ENCODE measurements at regions not wholly inside any gene's neighbourhood (a gene's known extent, or its start where the extent isn't known, plus 50 kb on each side); places are given as distances from the start of the nearest gene placed in this dataset.

GRCh38 chr5:36355516-36355915, 53.8 kb upstream of the RANBP3L start:
- no peaks in the 10 kb centered on the region for H3K36me3 ChIP-seq (ENCODE audit: control insufficient read depth, insufficient read depth, low read length)
- H3K4me3 ChIP-seq (ENCODE audit: extremely low read depth, insufficient read depth, low read length, poor library complexity, severe bottlenecking): no peak overlapping the region
- H3K4me1 ChIP-seq (ENCODE audit: control insufficient read depth, insufficient read depth, low read length, poor library complexity, severe bottlenecking): peaks cover 13% of the 10 kb centered on the region
- no peaks in the 10 kb centered on the region for H3K9me3 ChIP-seq (ENCODE audit: control insufficient read depth, low read length)
- WGBS, 2 experiments (ENCODE audit: insufficient coverage in 2 of 2): no CpG with 5 or more reads among the region's 1 CpG
- no peak overlapping the region for H3K27ac ChIP-seq (ENCODE audit: low read depth, low read length, severe bottlenecking)

- Histone ChIP-seq H3K4me1 (ENCODE audit: control insufficient read depth, insufficient read depth, low read length, poor library complexity, severe bottlenecking) (peaks cover 13% of the 10 kb centered on the region), H3K36me3 (ENCODE audit: control insufficient read depth, insufficient read depth, low read length) (no peaks in the 10 kb centered on the region), H3K4me3 (ENCODE audit: extremely low read depth, insufficient read depth, low read length, poor library complexity, severe bottlenecking) (no peak overlapping the region), H3K9me3 (ENCODE audit: control insufficient read depth, low read length) (no peaks in the 10 kb centered on the region), H3K27ac (ENCODE audit: low read depth, low read length, severe bottlenecking) (no peak overlapping the region)
- WGBS, 2 experiments (ENCODE audit: insufficient coverage in 2 of 2): 92 to 95% methylated on average over 2 of the region's 2 CpGs
Measured at GRCh38 chr5:36356915-36357314, 55.2 kb upstream of the RANBP3L start.

DNA sequence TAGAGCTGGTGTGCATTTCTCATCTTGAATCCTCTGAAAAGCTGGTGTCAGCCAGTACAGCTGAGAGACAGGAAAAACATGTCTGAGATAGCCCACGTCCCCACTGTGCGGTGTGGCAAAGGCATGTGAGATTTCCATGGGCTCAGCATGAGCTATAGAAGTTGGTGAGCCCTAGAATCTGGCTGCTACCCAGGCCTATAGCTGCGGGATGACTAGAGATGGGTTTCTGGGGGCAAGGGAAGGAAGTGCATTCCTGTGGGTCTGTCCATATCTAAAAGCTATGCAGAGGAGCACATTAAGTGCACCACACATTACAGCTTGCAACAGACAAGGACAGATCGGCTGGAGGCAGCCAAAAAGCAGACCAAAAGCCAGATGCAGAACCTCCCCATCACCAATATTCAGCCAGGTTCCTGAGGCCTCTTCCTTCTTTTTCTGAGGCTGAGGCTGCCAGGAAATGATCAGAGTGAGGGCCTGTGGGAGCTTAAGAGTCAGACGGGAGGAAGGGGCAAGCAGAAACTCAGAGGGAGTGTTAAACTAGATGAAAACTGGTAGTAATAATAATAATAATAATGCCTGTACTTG, 55.8 kb upstream of the RANBP3L start:
- no peak overlapping the region for H3K4me3 ChIP-seq (ENCODE audit: extremely low read depth, insufficient read depth, low read length, poor library complexity, severe bottlenecking)
- no peak overlapping the region for H3K27ac ChIP-seq (ENCODE audit: low read depth, low read length, severe bottlenecking)
- H3K9me3 ChIP-seq (ENCODE audit: control insufficient read depth, low read length): no peaks in the 10 kb centered on the region
- H3K4me1 ChIP-seq (ENCODE audit: control insufficient read depth, insufficient read depth, low read length, poor library complexity, severe bottlenecking): peaks cover 13% of the 10 kb centered on the region
- WGBS, 2 experiments (ENCODE audit: insufficient coverage in 2 of 2): 63 to 77% methylated on average over 2 to 3 of the region's 5 CpGs
- H3K36me3 ChIP-seq (ENCODE audit: control insufficient read depth, insufficient read depth, low read length): no peaks in the 10 kb centered on the region

GRCh38 chr5:36359267-36359666, 57.6 kb upstream of the RANBP3L start:
- no peaks in the 10 kb centered on the region for H3K36me3 ChIP-seq (ENCODE audit: control insufficient read depth, insufficient read depth, low read length)
- peaks cover 21% of the 10 kb centered on the region for H3K4me1 ChIP-seq (ENCODE audit: control insufficient read depth, insufficient read depth, low read length, poor library complexity, severe bottlenecking)
- WGBS, 2 experiments (ENCODE audit: insufficient coverage in 2 of 2): 87 to 90% methylated on average over 6 of the region's 6 CpGs
- no peaks in the 10 kb centered on the region for H3K9me3 ChIP-seq (ENCODE audit: control insufficient read depth, low read length)
- no peak overlapping the region for H3K4me3 ChIP-seq (ENCODE audit: extremely low read depth, insufficient read depth, low read length, poor library complexity, severe bottlenecking)
- no peak overlapping the region for H3K27ac ChIP-seq (ENCODE audit: low read depth, low read length, severe bottlenecking)

DNA sequence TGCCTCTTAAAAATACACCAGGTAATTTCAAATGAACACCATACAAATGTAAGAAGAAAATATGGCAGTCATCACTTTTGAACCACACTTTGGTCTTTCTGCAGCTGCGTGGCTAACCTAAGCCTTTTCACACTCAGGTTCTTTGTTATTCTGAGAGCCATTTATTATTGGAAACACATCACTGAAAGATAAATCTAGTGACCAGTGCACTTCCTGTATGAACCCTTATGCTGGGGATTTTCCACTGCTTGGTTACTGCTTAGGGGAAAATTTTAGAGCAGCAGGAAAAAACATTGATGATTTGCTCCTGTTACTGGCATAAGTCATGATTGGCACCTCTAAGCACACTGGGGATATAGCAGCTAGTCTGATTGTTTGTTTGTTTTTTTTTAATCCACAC, 58.6 kb upstream of the RANBP3L start:
- Histone ChIP-seq H3K36me3 (ENCODE audit: control insufficient read depth, insufficient read depth, low read length) (no peaks in the 10 kb centered on the region), H3K9me3 (ENCODE audit: control insufficient read depth, low read length) (no peaks in the 10 kb centered on the region), H3K27ac (ENCODE audit: low read depth, low read length, severe bottlenecking) (no peak overlapping the region), H3K4me1 (ENCODE audit: control insufficient read depth, insufficient read depth, low read length, poor library complexity, severe bottlenecking) (peaks cover 21% of the 10 kb centered on the region), H3K4me3 (ENCODE audit: extremely low read depth, insufficient read depth, low read length, poor library complexity, severe bottlenecking) (no peak overlapping the region)
- 100% methylated on average over 1 of the region's 1 CpG; no CpG with 5 or more reads in 1 of the 2 experiments for WGBS, 2 experiments (ENCODE audit: insufficient coverage in 2 of 2)

- Histone ChIP-seq H3K36me3 (ENCODE audit: control insufficient read depth, insufficient read depth, low read length) (no peaks in the 10 kb centered on the region), H3K27ac (ENCODE audit: low read depth, low read length, severe bottlenecking) (no peak overlapping the region), H3K4me3 (ENCODE audit: extremely low read depth, insufficient read depth, low read length, poor library complexity, severe bottlenecking) (no peak overlapping the region), H3K4me1 (ENCODE audit: control insufficient read depth, insufficient read depth, low read length, poor library complexity, severe bottlenecking) (peaks cover 12% of the 10 kb centered on the region), H3K9me3 (ENCODE audit: control insufficient read depth, low read length) (no peaks in the 10 kb centered on the region)
- no CpG with 5 or more reads among the region's 1 CpG for WGBS, 2 experiments (ENCODE audit: insufficient coverage in 2 of 2)
Measured at GRCh38 chr5:36363101-36363500, 61.4 kb upstream of the RANBP3L start.

DNA sequence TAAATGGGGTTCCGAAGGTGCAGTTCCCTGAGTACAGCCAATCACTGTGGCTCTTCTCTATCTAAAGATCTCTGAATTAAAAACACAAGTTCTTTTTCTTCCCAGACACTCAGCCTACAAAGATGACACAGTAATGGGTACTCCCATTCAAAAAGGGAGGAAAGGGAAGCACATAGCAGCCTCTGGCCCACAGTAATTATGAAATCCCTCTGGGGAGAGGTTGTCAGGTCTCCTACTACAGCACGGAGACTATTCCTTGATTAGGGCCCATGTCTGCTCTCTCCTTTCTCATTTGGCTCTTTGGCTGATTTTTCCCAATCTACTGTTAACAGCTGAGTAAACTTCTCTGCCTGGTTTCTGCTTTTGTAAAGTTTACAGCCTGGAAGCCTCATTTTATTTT, 62.0 kb upstream of the RANBP3L start:
- Histone ChIP-seq H3K36me3 (ENCODE audit: control insufficient read depth, insufficient read depth, low read length) (no peaks in the 10 kb centered on the region), H3K9me3 (ENCODE audit: control insufficient read depth, low read length) (no peaks in the 10 kb centered on the region), H3K4me3 (ENCODE audit: extremely low read depth, insufficient read depth, low read length, poor library complexity, severe bottlenecking) (no peak overlapping the region), H3K27ac (ENCODE audit: low read depth, low read length, severe bottlenecking) (no peak overlapping the region), H3K4me1 (ENCODE audit: control insufficient read depth, insufficient read depth, low read length, poor library complexity, severe bottlenecking) (peaks cover 12% of the 10 kb centered on the region)
- 79 to 100% methylated on average over 2 of the region's 2 CpGs for WGBS, 2 experiments (ENCODE audit: insufficient coverage in 2 of 2)

DNA sequence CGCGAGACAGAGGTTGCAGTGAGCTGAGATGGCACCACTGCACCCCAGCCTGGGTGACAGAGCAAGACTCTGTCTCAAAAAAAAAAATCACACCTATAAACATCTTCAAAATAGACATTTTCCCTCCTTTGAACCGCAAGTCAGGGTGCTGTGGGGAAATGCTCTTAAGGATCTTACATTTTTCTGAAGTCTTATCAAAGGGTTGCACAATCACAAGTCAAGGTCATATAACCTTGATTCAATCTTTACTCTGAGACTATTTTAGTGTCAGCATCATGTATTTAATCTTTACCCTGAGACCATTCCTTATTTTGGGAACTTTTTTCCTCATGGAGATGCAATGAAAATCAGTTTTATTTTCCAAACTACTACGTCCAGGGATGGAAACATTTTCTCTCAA, 62.8 kb upstream of the RANBP3L start:
- 100% methylated on average over 2 of the region's 4 CpGs; no CpG with 5 or more reads in 1 of the 2 experiments for WGBS, 2 experiments (ENCODE audit: insufficient coverage in 2 of 2)
- H3K4me3 ChIP-seq (ENCODE audit: extremely low read depth, insufficient read depth, low read length, poor library complexity, severe bottlenecking): no peak overlapping the region
- no peaks in the 10 kb centered on the region for H3K36me3 ChIP-seq (ENCODE audit: control insufficient read depth, insufficient read depth, low read length)
- no peaks in the 10 kb centered on the region for H3K9me3 ChIP-seq (ENCODE audit: control insufficient read depth, low read length)
- no peak overlapping the region for H3K27ac ChIP-seq (ENCODE audit: low read depth, low read length, severe bottlenecking)
- peaks cover 12% of the 10 kb centered on the region for H3K4me1 ChIP-seq (ENCODE audit: control insufficient read depth, insufficient read depth, low read length, poor library complexity, severe bottlenecking)

DNA sequence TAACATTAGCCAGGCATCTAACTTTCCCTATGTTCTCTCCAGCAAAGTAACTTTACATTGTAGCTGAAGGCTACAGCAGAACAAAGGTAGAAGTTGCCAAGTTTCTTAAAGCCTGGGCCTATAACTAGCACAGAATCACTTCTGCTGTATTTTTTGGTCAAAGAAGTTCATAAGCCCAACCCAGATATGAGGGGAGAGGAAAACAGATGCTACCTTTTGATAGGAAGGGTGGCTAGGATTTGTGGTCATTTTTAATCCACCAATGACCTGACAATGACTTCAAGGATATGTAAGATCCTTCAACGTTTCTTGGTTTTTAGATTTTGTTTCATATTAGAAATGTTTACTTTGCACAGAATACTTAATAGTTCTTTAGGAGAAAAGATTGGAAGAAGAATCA, 64.2 kb upstream of the RANBP3L start:
- WGBS, 2 experiments (ENCODE audit: insufficient coverage in 2 of 2): no CpG with 5 or more reads among the region's 1 CpG

GRCh38 chr5:36366883-36367282, 65.2 kb upstream of the RANBP3L start:
- Histone ChIP-seq H3K4me3 (ENCODE audit: extremely low read depth, insufficient read depth, low read length, poor library complexity, severe bottlenecking) (no peak overlapping the region), H3K9me3 (ENCODE audit: control insufficient read depth, low read length) (no peaks in the 10 kb centered on the region), H3K4me1 (ENCODE audit: control insufficient read depth, insufficient read depth, low read length, poor library complexity, severe bottlenecking) (peaks cover 8% of the 10 kb centered on the region), H3K36me3 (ENCODE audit: control insufficient read depth, insufficient read depth, low read length) (no peaks in the 10 kb centered on the region), H3K27ac (ENCODE audit: low read depth, low read length, severe bottlenecking) (no peak overlapping the region)
- WGBS, 2 experiments (ENCODE audit: insufficient coverage in 2 of 2): no CpG with 5 or more reads among the region's 1 CpG

More for the DNA sequence above, 64.2 kb upstream of the RANBP3L start:
- Histone ChIP-seq H3K4me1 (ENCODE audit: control insufficient read depth, insufficient read depth, low read length, poor library complexity, severe bottlenecking) (peaks cover 8% of the 10 kb centered on the region), H3K4me3 (ENCODE audit: extremely low read depth, insufficient read depth, low read length, poor library complexity, severe bottlenecking) (no peak overlapping the region), H3K27ac (ENCODE audit: low read depth, low read length, severe bottlenecking) (no peak overlapping the region), H3K9me3 (ENCODE audit: control insufficient read depth, low read length) (no peaks in the 10 kb centered on the region), H3K36me3 (ENCODE audit: control insufficient read depth, insufficient read depth, low read length) (no peaks in the 10 kb centered on the region)

DNA sequence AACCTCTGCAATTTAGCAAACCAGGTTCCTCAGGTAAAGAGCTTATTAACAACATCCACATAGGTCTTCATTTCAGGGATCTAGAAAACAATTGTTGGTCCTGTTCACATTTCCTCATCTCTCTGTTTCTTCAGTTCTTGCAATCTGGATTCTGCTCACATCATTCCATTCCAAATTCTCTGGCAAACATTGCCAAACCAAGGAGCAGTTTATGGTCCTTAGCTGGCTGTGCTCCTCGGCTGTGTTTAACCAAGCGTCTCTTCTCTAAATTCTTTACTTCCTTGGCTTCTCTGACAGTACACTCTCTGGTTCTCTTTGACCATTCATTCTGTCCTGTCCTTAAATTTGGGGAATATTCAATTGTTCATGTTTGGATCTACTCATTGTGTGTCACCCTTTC, 65.8 kb upstream of the RANBP3L start:
- 71 to 95% methylated on average over 1 to 2 of the region's 2 CpGs for WGBS, 2 experiments (ENCODE audit: insufficient coverage in 2 of 2)
- Histone ChIP-seq H3K4me1 (ENCODE audit: control insufficient read depth, insufficient read depth, low read length, poor library complexity, severe bottlenecking) (peaks cover 8% of the 10 kb centered on the region), H3K36me3 (ENCODE audit: control insufficient read depth, insufficient read depth, low read length) (no peaks in the 10 kb centered on the region), H3K9me3 (ENCODE audit: control insufficient read depth, low read length) (no peaks in the 10 kb centered on the region), H3K27ac (ENCODE audit: low read depth, low read length, severe bottlenecking) (no peak overlapping the region), H3K4me3 (ENCODE audit: extremely low read depth, insufficient read depth, low read length, poor library complexity, severe bottlenecking) (no peak overlapping the region)

All from mesodermal cell (in vitro differentiated cells).